Posterior cingulate gyrus (tissue), 11 donors: ENCODE measurements at regions not wholly inside any gene's neighbourhood (a gene's known extent, or its start where the extent isn't known, plus 50 kb on each side); places are given as distances from the start of the nearest gene placed in this dataset.
"Not testable (repeated sequence)": the region's sequence is repeated elsewhere in the genome, so short reads cannot be mapped to it uniquely, and the experiment has no call there.

Source experiments
- DNase-seq, 10 donors: peaks; one replicate each; pipeline versions ENCODE4 v3.0.0 to v3.0.0-alpha.2; 2020 to 2021; ENCODE audit warnings: mixed read lengths in 3 of 10
- intact Hi-C: fragments of 100-400 bp; cut with DNase I; formaldehyde crosslinking; loops from one replicate; pipeline ENCODE4 v1.15.1; 2023

GRCh38 chr2:84224121-84224520, 235.0 kb downstream of the SUCLG1 start:
- no peak for DNase-seq
- intact Hi-C loops: no loop called here

GRCh38 chr2:84223191-84223590, 235.9 kb downstream of the SUCLG1 start:
- DNase-seq: no peak
- intact Hi-C loops: no loop called here

GRCh38 chr2:84221102-84221501, 238.0 kb downstream of the SUCLG1 start:
- DNase-seq, intact Hi-C loops: not testable (repeated sequence)

DNA sequence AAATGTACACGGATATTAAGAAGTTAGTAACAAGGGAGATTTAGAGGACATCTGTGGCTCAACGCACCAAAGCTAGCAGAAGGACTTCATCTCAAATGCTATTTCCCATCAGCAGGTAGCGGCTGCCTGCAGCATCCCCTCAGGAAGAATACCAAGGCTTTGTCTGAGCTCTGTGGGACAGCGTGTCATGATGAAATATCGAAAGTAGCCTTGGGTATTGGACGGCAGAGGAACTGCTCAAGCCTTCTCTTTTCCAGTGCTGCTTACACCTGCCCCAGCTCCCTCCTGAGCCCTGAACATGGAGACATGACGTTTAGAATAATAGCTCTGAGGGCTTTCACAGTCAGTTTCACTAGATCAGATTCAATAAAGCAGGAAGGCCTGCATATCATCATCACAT, 241.6 kb downstream of the SUCLG1 start:
- DNase-seq: no peak
- intact Hi-C loops: no loop called here

DNA sequence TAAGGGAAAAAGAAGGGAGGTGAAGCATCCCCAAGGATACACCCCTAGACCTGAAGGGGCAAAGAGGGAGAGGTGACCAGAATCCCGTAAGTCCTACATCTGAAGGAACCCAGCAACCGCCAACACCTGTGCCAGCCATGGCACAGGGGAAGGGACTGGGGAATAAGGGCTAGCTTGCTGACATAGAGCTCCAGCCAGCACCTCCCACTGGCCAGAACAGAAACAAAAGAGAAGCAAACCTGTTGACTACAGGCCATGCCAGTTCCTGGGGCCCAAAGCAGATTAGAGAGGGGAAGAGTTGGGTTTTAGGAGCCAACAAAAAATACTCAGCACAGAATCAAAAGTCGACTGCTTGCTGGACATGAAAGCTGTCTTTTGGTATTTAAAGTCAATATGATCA, 244.6 kb downstream of the SUCLG1 start:
- intact Hi-C loops: no loop called here
- no peak for DNase-seq

GRCh38 chr2:84212611-84213314, 246.3 kb downstream of the SUCLG1 start:
- intact Hi-C loops: no loop called here
- DNase-seq: no peak

- intact Hi-C loops: no loop called here
- no peak for DNase-seq
Observed at GRCh38 chr2:84209941-84210340, 249.1 kb downstream of the SUCLG1 start.

DNA sequence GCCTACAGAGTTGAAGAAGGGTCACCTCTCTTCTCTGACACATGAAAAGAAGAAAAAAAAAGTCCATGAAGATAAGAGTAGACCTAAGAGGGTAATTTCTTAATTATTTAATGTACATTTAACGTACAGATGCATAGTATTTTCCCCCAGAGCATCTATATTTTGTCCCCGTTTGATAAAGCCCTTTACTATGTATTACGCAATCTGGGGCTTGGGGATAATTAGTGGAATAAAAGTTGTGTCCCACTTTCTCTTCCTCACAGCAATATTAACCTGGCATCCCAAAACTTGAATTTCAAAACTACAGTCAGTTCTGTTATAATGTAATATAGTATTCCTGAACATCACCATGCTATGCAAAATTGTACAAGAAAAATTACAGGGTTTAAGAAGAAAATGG, 254.1 kb downstream of the SUCLG1 start:
- no peak for DNase-seq
- intact Hi-C loops: no loop called here

DNA sequence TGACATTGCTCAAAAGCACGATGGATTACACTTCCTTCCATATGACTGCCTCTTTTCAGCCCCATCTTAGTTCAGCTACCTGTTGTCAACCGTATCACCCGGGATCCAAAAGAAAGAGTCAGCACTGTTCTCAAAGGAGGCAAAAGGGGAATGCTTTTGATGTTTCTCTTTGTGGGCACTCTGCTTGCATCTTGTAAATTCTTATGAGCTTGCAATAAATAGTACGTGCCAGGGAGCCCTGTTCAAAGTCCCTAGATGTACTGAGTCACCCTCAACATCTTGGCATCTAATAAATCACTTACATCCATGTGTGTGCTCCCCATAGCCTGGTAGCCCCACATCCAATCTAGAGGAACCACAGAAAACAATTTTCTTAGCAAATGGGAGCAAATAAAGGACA, 256.9 kb downstream of the SUCLG1 start:
- DNase-seq: no peak
- intact Hi-C loops: no loop called here

DNA sequence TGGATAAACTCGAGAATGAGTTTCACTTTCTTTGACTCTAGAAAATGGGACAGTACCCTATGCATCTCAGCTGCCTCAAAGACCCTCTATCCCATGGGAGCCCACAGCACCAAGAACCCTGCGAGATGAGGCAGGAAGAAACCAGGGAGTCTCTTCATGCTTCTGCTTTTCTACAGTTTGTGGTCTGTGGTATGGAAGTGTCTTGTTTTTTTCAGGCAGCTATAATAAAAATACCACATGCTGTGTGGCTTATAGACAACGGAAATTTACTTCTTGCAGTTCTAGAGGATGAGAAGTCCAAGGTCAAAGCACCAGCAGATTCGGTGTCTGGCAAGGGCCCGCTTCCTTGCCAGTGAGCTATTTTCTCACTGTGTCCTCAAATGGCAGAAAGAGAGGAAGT, 257.9 kb downstream of the SUCLG1 start:
- intact Hi-C loops: no loop called here
- no peak for DNase-seq

DNA sequence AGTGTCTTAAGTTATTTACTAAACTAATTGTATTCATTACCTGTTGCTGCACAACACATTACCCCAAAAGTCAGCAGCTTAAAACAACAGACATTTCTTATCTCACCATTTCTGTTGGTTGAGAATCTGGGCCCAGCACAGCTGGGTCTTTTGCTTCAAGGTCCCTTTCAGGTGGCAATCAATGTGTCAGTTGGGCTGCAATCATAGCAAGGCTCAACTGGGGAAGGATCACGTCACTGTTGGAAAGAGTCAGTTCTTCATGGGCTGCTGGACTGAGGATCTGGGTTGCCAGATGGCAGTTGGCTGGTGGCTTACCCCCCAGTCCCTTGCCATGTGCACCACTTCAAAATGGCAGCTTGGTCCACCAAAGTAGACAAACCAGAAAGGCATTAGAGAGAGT, 261.2 kb downstream of the SUCLG1 start:
- no peak for DNase-seq
- intact Hi-C loops: no loop called here

DNA sequence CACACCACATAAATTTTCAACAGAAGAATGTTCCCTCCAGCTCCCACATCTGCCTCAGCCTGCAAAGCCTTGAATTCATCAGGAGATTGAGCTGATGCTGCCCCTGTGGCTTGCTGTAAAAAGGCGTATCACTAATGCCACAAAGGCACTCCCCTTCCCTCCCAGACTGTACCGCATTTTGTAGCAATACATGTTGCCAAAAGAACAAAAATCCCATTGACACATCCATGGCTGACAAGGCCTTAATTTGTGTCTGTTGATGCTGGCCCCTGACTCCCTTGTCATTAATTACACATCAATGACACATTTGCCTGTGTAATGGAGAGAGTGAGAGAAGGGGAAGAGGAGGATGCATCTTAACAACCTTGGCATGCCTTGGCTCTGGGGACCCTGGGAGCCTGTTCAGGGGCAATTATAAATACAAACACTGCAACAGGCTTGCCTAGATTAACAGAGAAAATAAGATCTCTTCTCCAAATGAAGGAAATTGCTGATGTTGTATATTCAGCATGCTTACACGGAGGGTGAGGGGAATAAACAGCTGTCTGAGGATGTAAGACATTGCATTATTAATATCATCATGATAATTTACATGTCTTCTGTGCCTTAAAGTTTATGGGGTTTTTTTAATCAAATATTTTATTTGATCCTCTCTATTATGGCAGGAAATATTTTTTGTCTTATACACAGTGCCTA, 264.0 kb downstream of the SUCLG1 start:
- DNase-seq: no peak
- intact Hi-C loops: no loop called here

- intact Hi-C loops: no loop called here
- no peak for DNase-seq
Observed at GRCh38 chr2:84194181-84194580, 264.9 kb downstream of the SUCLG1 start.

DNA sequence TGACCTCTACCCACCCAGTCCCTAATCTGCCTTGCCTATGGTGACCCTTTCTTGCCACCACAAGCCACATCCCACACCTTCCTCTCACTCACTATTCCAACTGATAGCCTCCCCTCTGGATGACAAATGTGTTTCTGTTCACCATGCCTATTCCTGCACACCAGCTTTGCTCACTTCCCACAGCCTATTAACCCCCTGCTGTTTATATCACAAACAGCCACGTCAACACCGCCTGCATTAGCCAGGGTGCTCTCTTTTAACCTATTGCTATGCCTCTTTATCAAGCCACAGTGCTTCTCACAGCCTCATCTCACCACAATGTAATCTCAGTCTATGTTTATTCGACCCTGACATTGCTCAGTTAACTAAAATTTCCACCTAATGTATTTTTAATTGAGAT, 271.8 kb downstream of the SUCLG1 start:
- no peak for DNase-seq
- intact Hi-C loops: no loop called here

DNA sequence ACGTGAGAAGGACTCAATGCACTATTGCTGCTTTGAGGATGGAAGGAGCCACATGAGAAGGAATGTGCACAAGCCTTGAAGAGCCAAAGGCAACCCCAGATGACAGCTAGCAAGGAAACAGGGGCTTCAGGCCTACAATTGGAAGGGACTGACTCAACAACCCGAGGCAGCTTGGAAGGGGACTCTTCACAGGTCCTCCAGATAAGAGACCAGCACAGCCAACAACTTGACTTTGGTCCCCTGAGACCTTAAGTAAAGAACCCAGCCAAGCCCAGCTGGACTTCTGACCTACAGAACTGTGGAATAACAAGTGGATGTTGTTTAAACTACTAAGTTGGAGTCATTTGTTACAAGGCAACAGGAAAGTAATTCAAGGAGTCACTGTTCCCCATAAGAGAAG, 277.2 kb downstream of the SUCLG1 start:
- no peak for DNase-seq
- intact Hi-C loops: no loop called here

GRCh38 chr2:84177733-84178132, 281.3 kb downstream of the SUCLG1 start:
- intact Hi-C loops: no loop called here
- DNase-seq: peak in 2 of 10 donors; percentile 52 to 68

GRCh38 chr2:84175970-84176369, 283.1 kb downstream of the SUCLG1 start:
- no peak for DNase-seq
- intact Hi-C loops: no loop called here

GRCh38 chr2:84175340-84175739, 283.7 kb downstream of the SUCLG1 start:
- no peak for DNase-seq
- intact Hi-C loops: no loop called here

- intact Hi-C loops: no loop called here
- no peak for DNase-seq
Observed at GRCh38 chr2:84173041-84173440, 286.0 kb downstream of the SUCLG1 start.

DNA sequence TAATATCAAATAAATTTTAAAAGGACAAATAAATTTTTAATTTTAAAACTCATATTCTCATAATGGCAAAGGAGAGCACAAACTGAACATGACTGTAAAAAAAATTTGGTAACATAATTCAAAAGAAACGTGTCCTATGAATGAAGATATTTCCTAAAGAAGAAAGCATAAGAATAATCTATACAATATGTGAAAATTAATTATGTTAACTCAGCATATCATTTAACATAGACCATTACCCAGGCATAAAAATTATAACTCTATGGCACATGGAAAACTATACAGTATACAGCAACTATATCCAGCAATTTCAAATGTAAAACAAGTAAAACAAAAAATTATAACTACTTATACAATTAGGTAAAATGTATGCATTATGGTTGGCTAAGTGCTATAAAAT, 288.1 kb downstream of the SUCLG1 start:
- no peak for DNase-seq
- intact Hi-C loops: no loop called here

GRCh38 chr2:84169871-84170270, 289.2 kb downstream of the SUCLG1 start:
- no peak for DNase-seq
- intact Hi-C loops: no loop called here

GRCh38 chr2:84168552-84168951, 290.5 kb downstream of the SUCLG1 start:
- intact Hi-C loops: not testable (repeated sequence)
- peak in 1 of 10 donors; percentile 62 for DNase-seq
